ENCODE measurements at regions not wholly inside any gene's neighbourhood (a gene's known extent, or its start where the extent isn't known, plus 50 kb on each side); places are given as distances from the start of the nearest gene placed in this dataset.

- TF ChIP-seq FOXP2 (optimal IDR thresholded peaks at IDR 0.05; ENCODE audit: borderline replicate concordance, extremely low read depth, extremely low read length, insufficient read depth) (no peak), TAF1 (IDR thresholded peaks at IDR 0.05; ENCODE audit: borderline replicate concordance, insufficient read depth, low read length) (no peak), POLR2AphosphoS5 (IDR thresholded peaks at IDR 0.05; ENCODE audit: low read depth, low read length) (no peak), SIN3A (IDR thresholded peaks at IDR 0.05; ENCODE audit: borderline replicate concordance, insufficient read depth, low read length) (no peak), REST (IDR thresholded peaks at IDR 0.05; ENCODE audit: insufficient read depth in 1 of 2, low read depth in 2 of 2, low read length in 2 of 2) (no peak)
Measured at GRCh38 chr7:67489881-67490280, 493.2 kb downstream of the TYW1 start.

GRCh38 chr7:67493366-67493765 lies 496.7 kb downstream of the TYW1 start:
- TF ChIP-seq TAF1 (IDR thresholded peaks at IDR 0.05; ENCODE audit: borderline replicate concordance, insufficient read depth, low read length) (no peak), SIN3A (IDR thresholded peaks at IDR 0.05; ENCODE audit: borderline replicate concordance, insufficient read depth, low read length) (no peak), FOXP2 (optimal IDR thresholded peaks at IDR 0.05; ENCODE audit: borderline replicate concordance, extremely low read depth, extremely low read length, insufficient read depth) (no peak), POLR2AphosphoS5 (IDR thresholded peaks at IDR 0.05; ENCODE audit: low read depth, low read length) (no peak), REST (IDR thresholded peaks at IDR 0.05; ENCODE audit: insufficient read depth in 1 of 2, low read depth in 2 of 2, low read length in 2 of 2) (no peak)

- TF ChIP-seq SIN3A (IDR thresholded peaks at IDR 0.05; ENCODE audit: borderline replicate concordance, insufficient read depth, low read length) (no peak), FOXP2 (optimal IDR thresholded peaks at IDR 0.05; ENCODE audit: borderline replicate concordance, extremely low read depth, extremely low read length, insufficient read depth) (no peak), TAF1 (IDR thresholded peaks at IDR 0.05; ENCODE audit: borderline replicate concordance, insufficient read depth, low read length) (no peak), POLR2AphosphoS5 (IDR thresholded peaks at IDR 0.05; ENCODE audit: low read depth, low read length) (no peak), REST (IDR thresholded peaks at IDR 0.05; ENCODE audit: insufficient read depth in 1 of 2, low read depth in 2 of 2, low read length in 2 of 2) (no peak)
Measured at GRCh38 chr7:67496589-67496988, 500.0 kb downstream of the TYW1 start.

GRCh38 chr7:67502929-67503328 lies 506.3 kb downstream of the TYW1 start:
- TF ChIP-seq POLR2AphosphoS5 (IDR thresholded peaks at IDR 0.05; ENCODE audit: low read depth, low read length) (no peak), REST (IDR thresholded peaks at IDR 0.05; ENCODE audit: insufficient read depth in 1 of 2, low read depth in 2 of 2, low read length in 2 of 2) (no peak), SIN3A (IDR thresholded peaks at IDR 0.05; ENCODE audit: borderline replicate concordance, insufficient read depth, low read length) (no peak), TAF1 (IDR thresholded peaks at IDR 0.05; ENCODE audit: borderline replicate concordance, insufficient read depth, low read length) (no peak), FOXP2 (optimal IDR thresholded peaks at IDR 0.05; ENCODE audit: borderline replicate concordance, extremely low read depth, extremely low read length, insufficient read depth) (no peak)

GRCh38 chr7:67505449-67505848 lies 508.8 kb downstream of the TYW1 start:
- no peak for TF ChIP-seq REST (IDR thresholded peaks at IDR 0.05; ENCODE audit: insufficient read depth in 1 of 2, low read depth in 2 of 2, low read length in 2 of 2)
- TF ChIP-seq TAF1 (IDR thresholded peaks at IDR 0.05; ENCODE audit: borderline replicate concordance, insufficient read depth, low read length): no peak
- no peak for TF ChIP-seq POLR2AphosphoS5 (IDR thresholded peaks at IDR 0.05; ENCODE audit: low read depth, low read length)
- no peak for TF ChIP-seq FOXP2 (optimal IDR thresholded peaks at IDR 0.05; ENCODE audit: borderline replicate concordance, extremely low read depth, extremely low read length, insufficient read depth)
- no peak for TF ChIP-seq SIN3A (IDR thresholded peaks at IDR 0.05; ENCODE audit: borderline replicate concordance, insufficient read depth, low read length)

Data from PFSK-1 (cell line).